MCF 10A (cell line): ENCODE measurements at regions not wholly inside any gene's neighbourhood (a gene's known extent, or its start where the extent isn't known, plus 50 kb on each side); places are given as distances from the start of the nearest gene placed in this dataset.

Experiments used
- BruUV-seq: library from RNA; stranded (reverse); fragments of 400-500 nt; replicated peaks from 2 replicates; lab custom pipeline; 2021; lab: Mats Ljungman, UMichigan
- CTCF ChIA-PET: fragments of 300-600 bp; sonication (Branson Sonifier 250); formaldehyde crosslinking; extraction: SDS; loops from one replicate; lab custom pipeline; 2021; ENCODE audit warnings: antibody characterized with exemption, inconsistent platforms; lab: Yijun Ruan, JAX
- POLR2A ChIA-PET: fragments of 300-600, 350-650 bp; sonication (Branson Sonifier 250); formaldehyde crosslinking; extraction: SDS; loops from one replicate; lab custom pipeline; 2020; ENCODE audit warnings: antibody characterized with exemption, inconsistent platforms; lab: Yijun Ruan, JAX
- DNase-seq: peaks from one replicate; pipeline ENCODE4 v3.0.0-alpha.2; 2018; ENCODE audit not compliant: unreplicated experiment
- H3K27ac Mint-ChIP-seq: one replicate; pipeline ENCODE4 v1.8.0; 2022; ENCODE audit warnings: mild to moderate bottlenecking, low read depth, mixed read lengths; ENCODE audit not compliant: unreplicated experiment
- H3K27me3 Mint-ChIP-seq: one replicate; pipeline ENCODE4 v1.8.0; 2022; ENCODE audit warnings: mixed read lengths; ENCODE audit not compliant: insufficient read depth, unreplicated experiment
- H3K36me3 Mint-ChIP-seq: one replicate; pipeline ENCODE4 v1.8.0; 2022; ENCODE audit warnings: mild to moderate bottlenecking, moderate library complexity, mixed read lengths; ENCODE audit not compliant: insufficient read depth, unreplicated experiment
- H3K4me1 Mint-ChIP-seq: one replicate; pipeline ENCODE4 v1.8.0; 2022; ENCODE audit warnings: mixed read lengths; ENCODE audit not compliant: insufficient read depth, unreplicated experiment
- H3K4me3 Mint-ChIP-seq: one replicate; pipeline ENCODE4 v1.8.0; 2022; ENCODE audit warnings: mild to moderate bottlenecking, moderate library complexity, mixed read lengths; ENCODE audit not compliant: unreplicated experiment
- H3K9me3 Mint-ChIP-seq: one replicate; pipeline ENCODE4 v1.8.0; 2022; ENCODE audit warnings: mixed read lengths; ENCODE audit not compliant: unreplicated experiment
- CTCF ChIP-seq: fragments of 200-600 bp; IDR thresholded peaks from one replicate; pipeline ENCODE4 v1.8.0; 2022; ENCODE audit warnings: antibody characterized with exemption, mild to moderate bottlenecking; ENCODE audit not compliant: unreplicated experiment
- intact Hi-C: fragments of 100-400 bp; cut with micrococcal nuclease; formaldehyde crosslinking; loops from 2 replicates; pipeline ENCODE4 v1.14.1; 2022

GRCh38 chr16:9271841-9272240, 180.4 kb downstream of the HAPSTR1 start:
- H3K4me1 Mint-ChIP-seq, result no peaks in the 10 kb centered on the region
- H3K9me3 Mint-ChIP-seq, result peaks cover 36% of the 10 kb centered on the region
- no TSS peak for BruUV-seq
- no peak overlapping the region for H3K4me3 Mint-ChIP-seq
- intact Hi-C loops, result no loop called here
- no peak for TF ChIP-seq CTCF
- H3K36me3 Mint-ChIP-seq, result no peaks in the 10 kb centered on the region
- H3K27me3 Mint-ChIP-seq, result no peaks in the 10 kb centered on the region
- CTCF ChIA-PET, result interaction anchor here (0.6 to 4.3 kb wide), 2 partner anchors 12 to 925 kb away, joined by 3 to 27 read pairs; no protein-coding TSS in a partner anchor
- H3K27ac Mint-ChIP-seq, result no peak overlapping the region
- POLR2A ChIA-PET, result no interaction called here
- no peak for DNase-seq

DNA sequence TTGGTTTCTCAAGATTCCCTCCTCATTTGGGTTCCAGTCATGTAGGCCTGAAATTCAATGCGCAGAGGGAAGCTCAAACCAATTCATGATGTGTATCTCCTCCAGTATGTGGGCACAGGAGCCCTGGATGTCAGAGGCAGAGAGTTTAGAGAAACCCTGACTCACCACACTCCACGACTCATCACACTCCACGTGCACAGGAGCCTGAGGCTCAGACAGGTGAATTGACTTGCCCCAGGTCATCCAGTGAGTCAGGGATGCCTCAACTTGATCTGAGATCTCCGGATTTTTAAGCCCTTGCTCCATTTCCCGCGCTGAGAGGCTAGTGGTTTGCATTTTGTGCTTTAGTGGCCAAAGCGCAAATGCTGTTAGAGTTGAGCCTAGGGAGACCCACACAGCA, 183.9 kb downstream of the HAPSTR1 start:
- H3K4me1 Mint-ChIP-seq, result no peaks in the 10 kb centered on the region
- peak; percentile 5 for DNase-seq
- ChIA-PET CTCF (interaction anchor here (0.5 to 0.7 kb wide), 2 partner anchors 65 to 921 kb away, joined by 4 to 6 read pairs; no protein-coding TSS in a partner anchor), POLR2A (no interaction called here)
- no TSS peak for BruUV-seq
- intact Hi-C loops, result no loop called here
- no peaks in the 10 kb centered on the region for H3K36me3 Mint-ChIP-seq
- H3K9me3 Mint-ChIP-seq, result peaks cover 36% of the 10 kb centered on the region
- no peaks in the 10 kb centered on the region for H3K27me3 Mint-ChIP-seq
- TF ChIP-seq CTCF, result no peak
- no peak overlapping the region for H3K27ac Mint-ChIP-seq
- H3K4me3 Mint-ChIP-seq, result no peak overlapping the region

GRCh38 chr16:9275816-9276354, 184.4 kb downstream of the HAPSTR1 start:
- peaks cover 34% of the 10 kb centered on the region for H3K9me3 Mint-ChIP-seq
- no peak overlapping the region for H3K27ac Mint-ChIP-seq
- TF ChIP-seq CTCF, result no peak
- no peaks in the 10 kb centered on the region for H3K27me3 Mint-ChIP-seq
- POLR2A ChIA-PET, result no interaction called here
- CTCF ChIA-PET, result interaction anchor here (0.5 kb wide), 1 partner anchor 921 kb away, joined by 6 read pairs; no protein-coding TSS in a partner anchor
- no peak overlapping the region for H3K4me3 Mint-ChIP-seq
- intact Hi-C loops, result no loop called here
- no peaks in the 10 kb centered on the region for H3K4me1 Mint-ChIP-seq
- H3K36me3 Mint-ChIP-seq, result no peaks in the 10 kb centered on the region
- no TSS peak for BruUV-seq
- DNase-seq, result no peak

- intact Hi-C loops, result no loop called here
- Mint-ChIP-seq H3K9me3 (peaks cover 19% of the 10 kb centered on the region), H3K27ac (no peak overlapping the region), H3K27me3 (no peaks in the 10 kb centered on the region), H3K4me3 (no peak overlapping the region), H3K4me1 (no peaks in the 10 kb centered on the region), H3K36me3 (no peaks in the 10 kb centered on the region)
- no TSS peak for BruUV-seq
- DNase-seq, result no peak
- ChIA-PET CTCF (interaction anchor here (1.2 kb wide), 2 partner anchors 21 to 121 kb away, joined by 3 read pairs; no protein-coding TSS in a partner anchor), POLR2A (no interaction called here)
- TF ChIP-seq CTCF, result no peak
Measured at GRCh38 chr16:9279291-9280068, 188.0 kb downstream of the HAPSTR1 start.
